HG03095 (cell line): ENCODE measurements at regions not wholly inside any gene's neighbourhood (a gene's known extent, or its start where the extent isn't known, plus 50 kb on each side); places are given as distances from the start of the nearest gene placed in this dataset.
"Not testable (repeated sequence)": the region's sequence is repeated elsewhere in the genome, so short reads cannot be mapped to it uniquely, and the experiment has no call there.

Experiments used
- ATAC-seq: cut with Tn5 transposase; IDR thresholded peaks from one replicate; pipeline ENCODE4 v1.9.1; 2021; ENCODE audit warnings: moderate library complexity; ENCODE audit not compliant: unreplicated experiment

DNA sequence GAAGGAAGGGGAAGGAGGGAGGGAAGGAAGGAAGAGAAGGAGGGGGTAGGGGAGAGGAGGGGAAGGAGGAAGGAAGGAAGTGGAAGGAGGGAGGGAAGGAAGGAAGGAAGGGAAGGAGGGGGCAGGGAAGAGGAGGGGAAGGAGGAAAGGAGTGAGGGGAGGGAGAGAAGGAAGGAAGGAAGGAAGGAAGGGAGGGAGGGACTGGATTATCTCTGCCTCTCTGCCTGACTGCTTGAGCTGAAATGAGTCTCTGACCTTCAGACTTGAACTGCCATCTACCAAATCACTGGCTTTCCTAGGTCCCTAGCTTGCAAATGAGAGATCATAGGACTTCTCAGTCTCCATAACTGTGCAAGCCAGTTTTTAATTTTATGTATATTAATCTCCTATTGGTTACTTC, 436.8 kb downstream of the PREX1 start:
- ATAC-seq = no peak

DNA sequence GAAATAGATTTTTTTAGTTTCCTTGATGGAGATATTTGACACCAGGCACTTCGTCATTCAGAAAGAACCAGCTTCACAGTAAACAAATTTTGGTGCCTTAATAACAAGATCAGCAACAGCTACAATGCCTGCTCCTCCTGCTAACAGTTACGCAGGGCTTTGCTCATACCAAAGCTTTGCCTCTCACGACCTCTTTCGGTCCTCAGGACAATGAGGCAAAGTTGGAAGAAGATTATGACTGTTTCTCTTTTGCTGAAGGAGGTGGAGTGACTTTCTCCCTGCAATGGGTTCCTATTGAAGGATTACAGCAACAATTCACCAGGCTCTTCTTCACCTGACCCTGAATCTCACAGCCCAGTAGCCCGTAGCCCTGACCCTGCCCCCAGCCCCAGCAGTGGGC, 440.1 kb downstream of the PREX1 start:
- ATAC-seq = no peak

DNA sequence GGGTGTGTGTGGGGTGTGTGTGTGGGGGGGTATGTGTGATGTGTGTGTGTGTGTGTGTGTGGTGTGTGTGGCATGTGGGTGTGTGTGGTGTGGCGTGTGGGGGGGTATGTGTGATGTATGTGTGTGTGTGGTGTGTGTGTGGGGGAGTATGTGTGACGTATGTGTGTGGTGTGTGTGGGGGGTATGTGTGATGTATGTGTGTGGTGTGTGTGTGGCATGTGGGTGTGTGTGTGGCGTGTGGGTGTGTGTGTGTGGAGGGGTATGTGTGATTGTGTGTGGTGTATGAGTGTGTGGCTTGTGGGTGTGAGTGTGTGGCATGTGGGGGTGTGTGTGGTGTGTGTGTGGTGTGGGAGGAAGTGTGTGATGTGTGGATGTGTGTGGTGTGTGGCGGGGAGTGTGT, 442.3 kb downstream of the PREX1 start:
- ATAC-seq = no peak

DNA sequence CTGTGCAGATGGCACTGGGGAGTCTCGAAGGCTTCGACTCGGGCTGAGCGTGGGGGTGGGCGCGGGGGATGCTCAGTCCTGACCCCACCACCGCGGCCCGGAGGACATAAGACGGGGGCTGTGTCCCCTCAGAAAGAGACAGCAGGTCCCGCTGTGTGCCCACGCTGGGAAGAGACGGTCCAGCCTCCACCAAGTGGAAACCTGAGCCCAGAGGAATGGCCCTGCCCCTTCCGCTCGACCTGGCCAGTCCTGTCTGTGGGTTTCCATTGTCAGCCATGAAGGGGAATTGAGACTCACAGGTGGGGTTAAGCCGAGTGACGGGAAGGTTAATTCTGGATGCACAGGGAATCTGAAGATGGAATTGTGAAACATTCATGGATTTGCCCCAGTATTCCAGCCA, 442.7 kb downstream of the PREX1 start:
- no peak for ATAC-seq

DNA sequence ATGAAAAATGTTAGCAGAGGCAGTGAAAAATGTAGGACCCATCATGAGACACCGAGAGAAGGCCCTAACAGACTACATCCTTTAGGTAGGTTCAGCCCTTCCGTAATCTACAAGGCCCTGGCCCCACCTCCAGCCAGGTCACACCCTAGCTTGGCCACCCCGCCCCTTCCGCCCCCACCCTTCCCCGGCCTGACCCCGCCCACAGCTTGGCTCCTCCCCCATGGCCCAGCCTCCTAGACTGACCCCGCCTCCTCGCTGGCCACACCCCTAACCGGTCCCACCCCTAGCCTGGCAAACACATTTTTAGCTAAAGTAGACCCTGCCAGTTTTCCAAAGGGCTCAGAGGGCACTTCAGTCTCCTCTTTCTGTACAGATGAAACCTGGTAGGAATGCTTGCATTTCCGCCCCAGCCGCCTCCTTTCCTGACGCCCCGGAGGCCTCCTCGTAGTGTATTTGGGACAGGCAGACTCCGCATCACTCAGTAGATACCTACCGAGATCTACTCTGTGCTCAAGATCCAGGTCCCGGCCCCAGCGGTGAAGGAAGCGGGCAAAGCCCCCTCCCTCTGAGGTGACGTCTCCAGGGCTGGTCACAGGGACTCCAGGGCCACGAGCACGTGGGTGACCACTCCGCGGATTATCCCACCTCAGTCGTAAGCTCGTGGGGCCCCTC, 443.5 kb downstream of the PREX1 start:
- no peak for ATAC-seq

DNA sequence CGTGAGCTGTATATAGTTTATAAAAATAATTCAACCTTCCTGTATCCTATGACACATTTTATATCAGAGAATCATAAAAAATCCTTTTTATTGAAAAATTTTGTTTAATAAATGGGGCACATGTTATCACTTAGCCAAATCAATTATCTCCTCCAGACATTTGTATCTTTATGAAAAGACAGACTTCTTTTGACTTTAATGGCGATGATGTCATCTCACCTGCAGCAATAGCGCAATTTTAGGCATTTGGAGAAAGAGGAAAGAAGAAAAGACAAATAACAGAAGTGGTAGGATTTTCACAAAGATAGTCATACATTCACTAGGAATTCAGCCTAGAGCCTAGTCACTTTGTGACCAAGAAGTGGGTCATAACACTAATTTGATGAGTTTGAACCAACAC, 444.5 kb downstream of the PREX1 start:
- ATAC-seq = no peak

DNA sequence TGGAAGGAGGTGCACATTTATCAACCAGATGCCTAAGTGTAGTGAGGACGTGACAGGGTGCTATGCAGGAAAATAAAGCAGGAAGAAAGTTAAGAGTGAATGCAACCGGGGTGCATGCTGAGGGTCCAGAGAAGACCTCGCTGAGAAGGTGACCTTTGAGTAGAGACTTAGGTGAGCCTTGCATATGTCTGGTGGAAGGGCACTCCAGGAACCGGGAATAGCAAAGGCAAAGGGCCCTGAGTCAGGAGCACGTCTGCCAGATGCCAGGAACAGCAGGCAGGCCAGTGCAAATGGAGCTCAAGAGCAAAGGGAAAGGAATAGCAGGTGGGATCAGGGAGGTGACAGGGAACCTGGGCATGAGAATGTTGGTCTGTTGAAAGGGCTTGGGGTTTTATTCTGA, 445.5 kb downstream of the PREX1 start:
- no peak for ATAC-seq

DNA sequence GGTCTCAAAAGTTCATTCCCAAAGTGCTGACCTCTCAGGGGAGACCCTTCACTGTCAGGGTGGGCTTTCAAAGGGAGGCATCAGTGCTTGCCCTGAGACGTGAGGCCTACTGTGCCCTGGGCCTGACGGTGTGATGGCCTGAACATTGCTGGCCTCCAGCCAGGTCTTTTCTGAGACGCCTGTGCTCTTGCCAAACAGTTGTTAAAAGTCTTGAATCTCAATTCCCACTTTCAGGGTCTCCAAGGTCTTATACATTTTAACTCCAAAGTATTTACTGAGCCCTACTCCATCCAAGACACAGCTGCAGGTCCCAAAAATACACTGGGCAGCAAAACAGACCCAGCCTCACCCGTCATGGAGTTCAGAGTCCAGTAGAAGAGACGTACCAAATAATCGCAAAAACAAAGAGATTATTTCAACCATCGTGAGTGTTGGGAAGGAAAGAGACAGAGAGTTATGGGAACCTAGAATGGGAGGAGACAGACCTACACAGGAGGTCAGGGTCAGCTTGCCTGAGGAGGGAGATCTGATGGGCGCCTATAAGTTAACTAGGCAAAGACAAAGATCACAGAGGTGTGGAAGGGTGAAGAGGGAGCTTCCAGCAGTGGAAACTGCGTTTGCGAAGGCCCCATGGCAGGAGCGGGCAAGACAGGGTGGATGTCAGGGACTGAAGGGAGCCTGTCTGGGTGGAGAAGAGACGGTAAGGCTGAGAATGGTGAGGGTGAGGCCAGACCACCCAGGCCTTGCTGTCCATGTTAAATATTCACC, 446.3 kb downstream of the PREX1 start:
- ATAC-seq = no peak

DNA sequence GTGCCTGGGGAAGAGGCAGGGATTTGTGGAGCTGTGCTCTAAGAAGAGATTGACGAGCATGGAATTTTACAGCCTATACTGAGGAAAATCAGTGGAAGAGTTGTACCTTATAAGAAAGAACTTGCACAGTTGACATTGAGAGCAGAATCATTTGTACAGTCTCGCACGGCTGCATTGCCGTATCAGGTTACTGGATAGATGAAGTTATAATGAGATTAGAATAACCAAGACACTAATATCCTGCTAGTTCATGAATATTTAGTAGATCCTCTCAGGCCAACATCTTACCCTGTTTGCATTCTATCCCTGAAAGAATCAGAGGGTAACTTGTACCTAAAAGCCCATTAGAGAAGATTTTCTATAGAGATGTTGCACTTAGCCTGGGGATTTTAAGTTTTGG, 447.1 kb downstream of the PREX1 start:
- ATAC-seq = no peak

DNA sequence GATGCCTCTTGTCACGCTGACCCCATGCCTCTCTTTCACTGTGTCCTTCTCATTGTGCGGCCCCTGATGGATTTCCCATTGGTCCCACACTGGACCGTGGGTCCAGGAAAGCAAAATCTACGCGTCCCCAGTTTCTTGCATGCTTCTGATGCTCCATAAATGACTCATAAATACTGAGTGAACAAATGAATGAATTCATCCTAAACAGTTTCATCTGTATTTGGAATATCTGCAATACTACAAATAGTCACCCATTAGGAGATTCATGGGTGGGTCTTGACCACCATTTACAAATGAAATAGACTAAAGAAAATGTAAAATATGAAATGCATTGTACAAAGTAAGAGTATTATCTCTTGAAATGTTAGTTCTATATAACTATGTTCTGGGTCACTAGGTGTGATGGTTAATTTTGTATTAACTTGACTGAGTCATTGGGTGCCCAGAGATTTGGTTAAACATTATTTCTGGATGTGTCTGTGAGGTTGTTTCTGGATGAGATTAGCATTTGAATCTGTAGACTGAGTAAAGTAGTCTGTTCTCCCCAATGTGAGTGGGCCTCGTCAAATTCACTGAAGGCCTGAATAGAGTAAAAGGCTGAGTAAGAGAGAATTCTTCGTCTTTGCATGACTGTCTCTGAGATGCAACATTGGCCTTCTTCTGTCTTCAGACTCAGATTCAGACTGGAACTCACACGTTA, 448.7 kb downstream of the PREX1 start:
- ATAC-seq = no peak

DNA sequence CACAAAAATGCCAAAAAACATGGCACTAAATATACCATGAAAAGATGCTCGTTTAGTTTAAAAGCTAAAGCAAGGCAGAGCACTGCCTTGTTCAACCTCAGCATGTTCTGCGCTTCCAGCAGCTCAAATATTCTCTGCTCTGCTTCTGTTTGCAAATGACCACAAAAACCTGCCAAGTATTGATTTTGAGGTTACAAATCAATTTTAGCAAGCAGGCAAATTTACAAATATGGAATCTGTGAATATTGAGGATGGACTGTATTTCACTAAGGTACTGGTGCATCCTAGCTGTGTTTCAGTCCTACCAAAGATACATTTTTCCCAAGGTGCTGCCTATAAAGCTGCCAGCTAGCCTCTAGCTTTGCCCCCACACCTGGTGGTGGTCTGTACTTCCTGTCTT, 449.9 kb downstream of the PREX1 start:
- no peak for ATAC-seq

DNA sequence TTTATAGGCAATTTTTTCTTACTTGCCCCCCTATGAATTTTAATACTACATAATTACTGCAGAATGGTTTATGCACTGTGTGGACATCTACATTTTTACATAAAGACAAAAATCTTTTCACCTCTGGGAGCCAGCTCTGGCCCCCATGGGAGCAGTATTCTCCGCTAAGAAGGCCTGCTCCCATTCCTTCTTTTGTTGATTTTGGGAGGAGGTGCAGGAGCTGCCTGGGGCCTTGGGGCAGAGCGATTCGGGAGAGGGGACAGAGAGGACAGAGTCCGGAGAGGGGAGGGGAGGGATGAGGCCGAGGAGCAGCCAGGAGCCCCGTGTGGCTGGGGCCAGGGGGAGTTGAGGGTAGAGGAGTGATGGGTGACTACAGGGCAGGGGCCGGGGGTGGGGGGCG, 452.0 kb downstream of the PREX1 start:
- ATAC-seq = no peak

DNA sequence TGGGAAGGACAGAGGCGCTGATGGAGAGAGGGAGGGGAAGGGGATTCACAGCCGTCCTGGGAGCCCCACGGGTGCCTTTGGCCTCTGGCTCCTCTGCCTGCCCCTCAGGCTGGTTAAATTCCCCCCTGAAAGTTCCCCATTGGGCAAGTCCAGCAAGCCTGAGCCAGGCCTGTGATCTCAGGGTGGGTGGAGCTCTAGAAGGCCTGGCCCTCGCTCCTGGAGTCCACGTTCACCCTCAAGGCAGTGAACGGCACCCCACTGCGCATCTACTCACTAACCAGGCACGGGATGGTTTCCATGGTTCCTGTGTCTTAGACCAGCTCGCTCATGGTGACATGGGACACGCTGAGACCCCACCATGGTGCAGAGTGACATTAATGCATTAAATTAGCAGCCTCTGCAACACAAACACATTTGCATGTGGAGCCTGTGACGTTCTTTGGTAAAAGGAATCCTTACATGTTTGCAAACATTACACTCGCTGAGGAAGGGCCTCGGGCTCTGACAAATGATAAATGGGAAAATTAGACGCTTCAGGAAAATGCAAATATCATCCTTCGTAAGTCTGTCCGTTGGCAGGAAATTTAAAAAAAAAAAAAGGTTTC, 452.7 kb downstream of the PREX1 start:
- no peak for ATAC-seq

DNA sequence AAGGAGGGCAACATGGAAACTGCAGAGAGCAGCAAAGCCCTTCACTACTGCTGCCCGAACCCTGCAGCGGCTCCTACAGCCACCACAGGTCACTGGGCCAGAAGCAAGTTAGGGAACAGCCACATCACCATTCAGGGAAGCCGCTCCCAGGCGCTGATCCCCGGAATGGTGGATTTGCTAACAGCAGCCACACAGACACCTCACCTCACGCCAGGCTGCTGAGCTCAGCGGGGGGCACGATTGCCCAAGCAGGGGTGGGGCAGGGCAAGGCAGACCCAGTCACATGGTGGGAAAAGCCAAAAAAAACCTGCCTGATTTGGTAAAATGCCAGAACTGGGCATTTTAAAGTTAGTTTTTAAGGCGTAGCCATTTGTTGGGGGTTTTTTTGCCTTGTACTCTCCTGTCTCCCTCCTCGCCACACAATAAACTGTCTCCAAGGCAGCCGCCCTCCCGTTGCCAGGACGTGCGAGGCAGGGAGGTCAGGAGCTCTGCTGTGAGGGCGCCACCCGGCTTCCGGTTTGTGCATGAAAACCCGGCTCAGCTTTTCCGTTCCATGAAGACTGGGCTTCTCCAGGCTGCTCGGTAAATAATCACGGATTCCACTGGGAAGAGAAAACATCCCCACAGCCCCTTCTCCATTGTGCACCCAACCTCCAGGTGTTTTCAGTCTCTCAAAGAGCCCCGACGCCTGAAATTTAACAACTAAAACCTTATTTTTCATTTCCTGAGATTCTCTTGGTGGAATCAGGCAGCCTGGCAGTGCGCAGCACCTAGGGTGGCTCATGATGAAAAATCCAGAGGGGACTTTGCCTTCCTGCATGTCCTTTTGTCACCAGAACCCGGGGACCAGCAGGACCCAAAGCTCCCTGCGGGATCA, 453.5 kb downstream of the PREX1 start:
- not testable (repeated sequence) for ATAC-seq

DNA sequence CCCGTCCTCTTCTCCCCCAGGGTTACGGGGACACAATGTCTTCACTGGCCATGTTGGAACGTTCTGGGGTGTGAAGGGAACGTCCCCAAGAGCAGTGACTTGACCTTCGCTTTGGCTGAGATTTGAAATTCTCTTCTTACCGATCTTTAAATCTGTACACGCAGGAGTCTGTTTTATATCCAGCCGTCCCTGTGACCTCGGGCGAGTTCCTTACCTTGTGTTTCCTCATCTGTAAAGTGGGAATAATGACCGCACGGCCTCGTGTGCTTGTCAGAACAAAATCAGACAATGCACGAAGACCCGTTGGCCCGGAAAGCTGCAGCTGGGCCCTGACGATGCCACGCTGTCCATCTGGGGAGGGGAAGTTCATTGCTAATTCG, 454.3 kb downstream of the PREX1 start:
- no peak for ATAC-seq

DNA sequence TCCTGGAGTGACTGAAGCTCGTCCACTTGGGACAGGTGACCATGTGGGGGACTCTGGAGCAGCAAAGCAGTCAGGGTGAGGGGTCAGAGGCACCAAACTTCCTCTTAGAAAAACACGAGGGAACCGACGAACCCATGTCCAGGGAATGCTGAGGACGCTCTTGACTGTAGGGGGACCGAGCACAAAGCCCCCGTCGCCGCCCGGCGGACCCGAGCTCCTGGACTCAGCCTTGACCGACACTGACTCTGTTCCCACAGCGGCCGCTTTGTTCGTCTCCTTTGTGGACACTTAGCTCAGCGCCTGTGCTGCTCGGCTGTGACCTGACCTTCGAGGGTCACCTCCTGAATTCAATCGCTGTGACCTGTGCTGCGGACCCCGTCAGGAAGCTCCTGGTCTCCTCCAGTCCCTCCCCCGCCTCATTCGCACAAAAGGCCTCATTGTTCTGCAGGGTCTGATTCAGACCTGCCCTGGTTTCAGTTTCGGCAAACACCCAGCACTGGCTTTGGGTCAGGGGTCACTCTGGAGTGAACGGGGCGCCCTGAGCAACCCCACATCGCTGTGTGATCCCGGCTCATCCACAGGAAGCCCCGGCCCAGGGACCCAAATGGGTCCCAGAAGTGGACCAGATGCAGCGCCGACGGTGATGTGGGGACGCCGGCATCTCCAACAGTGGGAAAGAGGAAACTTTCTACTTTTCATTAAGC, 454.8 kb downstream of the PREX1 start:
- ATAC-seq = not testable (repeated sequence)

DNA sequence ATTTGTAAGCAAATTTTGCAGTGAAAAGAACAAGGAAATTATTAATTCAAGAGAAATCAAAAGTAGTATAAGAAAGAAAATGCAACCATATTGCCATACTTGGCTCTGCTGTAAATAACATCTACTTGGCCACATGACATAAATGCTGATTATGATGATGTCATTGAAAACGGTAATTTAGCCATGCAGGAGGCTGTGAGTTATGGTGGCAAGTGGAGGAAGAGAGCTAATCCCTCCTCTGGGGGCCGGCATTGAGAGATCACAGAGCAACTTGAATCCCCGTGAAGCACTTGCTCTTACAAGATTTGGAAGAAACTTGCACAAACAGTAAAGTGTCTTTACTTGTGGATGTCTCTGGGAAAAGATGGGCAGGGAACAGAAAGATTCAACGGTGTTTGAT, 456.6 kb downstream of the PREX1 start:
- no peak for ATAC-seq

DNA sequence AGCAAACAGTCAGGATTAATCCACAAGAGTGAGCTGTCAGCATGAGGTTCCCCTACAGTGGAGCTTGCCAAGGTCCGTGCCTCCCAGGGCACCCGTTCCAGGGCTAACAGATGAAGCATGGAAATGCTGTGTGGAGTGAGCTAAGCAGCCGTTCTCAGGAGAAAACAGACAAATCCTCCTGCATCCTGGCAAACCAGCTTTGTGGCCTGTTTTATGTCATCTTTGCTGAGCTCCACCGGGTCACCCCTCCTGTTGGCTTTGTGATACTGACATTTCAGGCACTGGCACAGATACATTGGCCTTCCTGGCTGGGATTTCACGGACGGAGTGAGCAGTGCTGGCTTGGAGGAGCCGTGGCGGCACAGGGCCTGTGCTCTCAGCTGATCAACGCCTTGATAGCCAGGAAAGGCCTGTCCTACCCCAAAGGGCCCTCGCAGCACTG, 459.2 kb downstream of the PREX1 start:
- not testable (repeated sequence) for ATAC-seq

DNA sequence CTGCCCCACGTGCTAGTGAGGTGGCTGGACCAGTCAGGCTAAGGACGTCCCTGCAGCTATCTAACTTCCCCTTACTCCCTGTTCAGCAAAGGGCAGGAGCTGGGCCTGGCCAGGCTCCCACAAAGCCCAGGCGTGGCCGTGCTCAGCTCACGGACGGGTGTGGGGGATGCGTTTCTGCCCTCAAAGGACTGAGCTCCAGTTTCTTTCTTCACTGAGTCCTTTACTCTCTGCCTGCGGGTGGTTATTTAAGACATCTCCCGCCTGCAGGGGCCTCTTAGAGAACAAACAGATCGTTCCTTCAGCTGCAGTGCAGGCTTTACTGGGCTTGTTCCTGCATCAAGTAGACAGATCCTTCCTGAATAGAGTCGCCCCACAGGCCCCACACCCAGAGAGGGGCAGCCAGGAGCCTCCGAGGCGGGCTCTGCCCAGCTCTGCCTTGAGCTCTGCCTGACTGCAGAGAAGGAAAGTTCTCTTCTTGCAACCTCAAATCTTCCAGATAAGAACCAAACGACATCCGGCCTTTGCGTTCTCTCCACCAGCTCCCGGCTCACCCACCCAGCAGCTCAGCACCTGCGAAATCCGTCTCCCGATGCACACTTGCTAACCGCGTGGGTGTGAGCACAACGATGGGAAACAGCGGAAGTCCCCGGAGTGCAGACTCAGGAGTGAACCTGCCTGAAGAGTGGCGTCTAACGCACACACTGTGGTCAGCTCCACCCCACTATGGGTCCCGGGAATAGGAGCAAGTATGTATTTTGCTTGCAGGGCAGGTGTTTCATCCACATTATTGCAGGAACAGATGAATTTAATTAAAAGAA, 460.0 kb downstream of the PREX1 start:
- not testable (repeated sequence) for ATAC-seq
